GM12878 (cell line): ENCODE measurements at regions not wholly inside any gene's neighbourhood (a gene's known extent, or its start where the extent isn't known, plus 50 kb on each side); places are given as distances from the start of the nearest gene placed in this dataset.

Experiments
- ATAC-seq: fragments of 200-7000 bp; cut with Tn5 transposase; 3 replicates; pipeline ENCODE4 v1.9.1; 2020; ENCODE audit warnings: mild to moderate bottlenecking, moderate library complexity
- BruUV-seq: library from RNA; stranded (reverse); fragments of 400-500 nt; replicated peaks from 2 replicates; lab custom pipeline; 2021; lab: Mats Ljungman, UMichigan
- CTCF ChIA-PET: fragments of 300-600 bp; sonication (Branson Sonifier 250); formaldehyde crosslinking; extraction: SDS; loops from one replicate; lab custom pipeline; 2021; ENCODE audit warnings: inconsistent platforms; lab: Yijun Ruan, JAX
- POLR2A ChIA-PET: fragments of 350-600 bp; formaldehyde crosslinking; extraction: SDS; loops from one replicate; lab custom pipeline; 2021; ENCODE audit warnings: inconsistent platforms; lab: Charles Lee
- RAD21 ChIA-PET: fragments of 300-600 bp; sonication (Branson Sonifier 250); formaldehyde crosslinking; loops from one replicate; lab custom pipeline; 2023; ENCODE audit warnings: antibody characterized with exemption; ENCODE audit not compliant: unreplicated experiment; lab: Charles Lee
- SMC1A ChIA-PET: fragments of 300-600 bp; sonication (Branson Sonifier 250); formaldehyde crosslinking; loops from one replicate; lab custom pipeline; 2023; ENCODE audit not compliant: unreplicated experiment, uncharacterized antibody; lab: Charles Lee
- DNase-seq: peaks from one replicate; pipeline ENCODE4 v3.0.0-alpha.2; 2011; ENCODE audit warnings: low read depth, low spot score
- FAIRE-seq: peaks from 3 replicates; lab custom pipeline; 2011; peaks lifted over from hg19 to GRCh38; lab: Jason Lieb, UNC
- H2AFZ ChIP-seq: 2 replicates; pipeline ENCODE4 v1.6.0; 2011; ENCODE audit warnings: low read depth, low read length, control low read depth; ENCODE audit not compliant: control insufficient read depth
- H3K27ac ChIP-seq: 2 replicates; pipeline ENCODE4 v1.5.1; 2011; ENCODE audit warnings: control low read depth; ENCODE audit not compliant: control insufficient read depth, insufficient read depth
- H3K27me3 ChIP-seq, 2 experiments: replicated peaks in 1 of 2; 2 replicates each; pipeline versions ENCODE4 v1.6.0 to v1.6.1; 2011; ENCODE audit warnings: low read length in 1 of 2; ENCODE audit not compliant: control insufficient read depth in 2 of 2, insufficient read depth in 2 of 2
- H3K36me3 ChIP-seq, 2 experiments: 2 replicates each; pipeline ENCODE4 v1.5.1; 2011; ENCODE audit warnings: low read length in 1 of 2; ENCODE audit not compliant: control insufficient read depth in 2 of 2, insufficient read depth in 2 of 2
- H3K4me1 ChIP-seq: 2 replicates; pipeline ENCODE4 v1.6.1; 2011; ENCODE audit warnings: mild to moderate bottlenecking, low read length, moderate library complexity, mixed read lengths; ENCODE audit not compliant: control insufficient read depth, insufficient read depth
- H3K4me2 ChIP-seq: 2 replicates; pipeline ENCODE4 v1.6.0; 2011; ENCODE audit warnings: control low read depth; ENCODE audit not compliant: control insufficient read depth, insufficient read depth
- H3K4me3 ChIP-seq: fragments of 200-600 bp; sonication (generic); 2 replicates; pipeline ENCODE4 v1.5.1; 2016
- H3K79me2 ChIP-seq: 2 replicates; pipeline ENCODE4 v1.6.0; 2011; ENCODE audit warnings: low read length; ENCODE audit not compliant: control insufficient read depth, insufficient read depth
- H3K9ac ChIP-seq: 2 replicates; pipeline ENCODE4 v1.8.0; 2011; ENCODE audit warnings: low read length, control low read depth, mixed read lengths; ENCODE audit not compliant: control insufficient read depth, insufficient read depth
- H3K9me3 ChIP-seq: replicated peaks from 3 replicates; pipeline ENCODE4 v1.5.1; 2011; ENCODE audit warnings: mild to moderate bottlenecking, low read length; ENCODE audit not compliant: control insufficient read depth, insufficient read depth
- H4K20me1 ChIP-seq: 2 replicates; pipeline ENCODE4 v1.6.0; 2011; ENCODE audit not compliant: control insufficient read depth, insufficient read depth
- CHD2 ChIP-seq: IDR thresholded peaks from 2 replicates; pipeline ENCODE4 v1.6.1; 2011; ENCODE audit warnings: low read depth, low read length, improper control_type of control experiment, borderline replicate concordance
- CHD4 ChIP-seq: fragments of 200-600 bp; sonication (generic); IDR thresholded peaks from 2 replicates; pipeline ENCODE4 v1.6.1; 2016; ENCODE audit warnings: mild to moderate bottlenecking
- E4F1 ChIP-seq: fragments of 450-650 bp; IDR thresholded peaks from 2 replicates; pipeline ENCODE4 v1.6.1; 2018; ENCODE audit warnings: borderline replicate concordance, mild to moderate bottlenecking; ENCODE audit not compliant: partially characterized antibody
- FOXK2 ChIP-seq: fragments of 450-650 bp; IDR thresholded peaks from 2 replicates; pipeline ENCODE4 v1.6.1; 2017; ENCODE audit warnings: mild to moderate bottlenecking, moderate library complexity
- GABPA ChIP-seq: IDR thresholded peaks from 2 replicates; pipeline ENCODE4 v1.6.1; 2014; ENCODE audit warnings: antibody characterized with exemption, low read depth, mild to moderate bottlenecking, inconsistent platforms
- JUNB ChIP-seq: IDR thresholded peaks from 2 replicates; pipeline ENCODE4 v1.6.1; 2016; ENCODE audit warnings: antibody characterized with exemption, mild to moderate bottlenecking
- MTA3 ChIP-seq: IDR thresholded peaks from 2 replicates; pipeline ENCODE4 v1.6.1; 2012; ENCODE audit warnings: low read length, inconsistent platforms, borderline replicate concordance
- RBBP5 ChIP-seq: fragments of 200-600 bp; sonication (generic); conservative IDR thresholded peaks from 2 replicates; pipeline ENCODE4 v1.6.1; 2016
- SP1 ChIP-seq: IDR thresholded peaks from one replicate; pipeline ENCODE4 v1.6.1; 2011; ENCODE audit warnings: low read depth, low read length
- SREBF1 ChIP-seq: IDR thresholded peaks from 2 replicates; pipeline ENCODE4 v1.6.1; 2012; ENCODE audit warnings: mild to moderate bottlenecking, low read length
- ZNF687 ChIP-seq: fragments of 450-650 bp; IDR thresholded peaks from 2 replicates; pipeline ENCODE4 v1.6.1; 2017; ENCODE audit warnings: mild to moderate bottlenecking, moderate library complexity
- WGBS: methylation state at CpG from one replicate; pipeline ENCODE4 v1.1.6; 2016; ENCODE audit warnings: low lambda C conversion rate; ENCODE audit not compliant: insufficient replicate concordance, insufficient coverage; ENCODE audit errors: missing lambda C conversion rate; 5-methylcytosine and 5-hydroxymethylcytosine counted together
- in situ Hi-C: fragments of 300-500 bp; cut with MboI; formaldehyde crosslinking; loops from 9 replicates; pipeline ENCODE4 v1.14.3; 2018; ENCODE audit warnings: mixed read lengths
- intact Hi-C: fragments of 100-400 bp; cut with micrococcal nuclease; formaldehyde crosslinking; loops from one replicate; pipeline ENCODE4 v1.14.2; 2022; ENCODE audit not compliant: unreplicated experiment

- 73% methylated on average over 34 of the region's 34 CpGs for WGBS
- H3K9me3 ChIP-seq, result no peaks in the 10 kb centered on the region
- ATAC-seq, result no peak
- H4K20me1 ChIP-seq, result no peaks in the 10 kb centered on the region
- intact Hi-C loops (loop anchor here (2.0 kb wide), 1 partner anchor 15 kb away; no protein-coding TSS in a partner anchor), in situ Hi-C loops (no loop called here)
- TF ChIP-seq SP1 (no peak), RBBP5 (no peak), ZNF687 (no peak), FOXK2 (no peak), E4F1 (no peak), MTA3 (no peak), CHD2 (no peak), GABPA (no peak), JUNB (no peak), CHD4 (no peak), SREBF1 (no peak)
- BruUV-seq, result no TSS peak
- H3K4me2 ChIP-seq, result no peak overlapping the region
- DNase-seq, result no peak
- peaks cover 21% of the 10 kb centered on the region for H3K4me1 ChIP-seq
- POLR2A ChIA-PET, result no interaction called here
- FAIRE-seq, result no peak
- H3K4me3 ChIP-seq, result no peak overlapping the region
- no peak overlapping the region for H3K9ac ChIP-seq
- no peak overlapping the region for H2AFZ ChIP-seq
- RAD21 ChIA-PET, result interaction anchor here (1.3 to 1.5 kb wide), 3 partner anchors 12 to 230 kb away, joined by 3 to 6 read pairs (median 3); no protein-coding TSS in a partner anchor
- peaks cover 0 to 2% of the 10 kb centered on the region in 2 experiments; a peak in 1 of 4 replicates for H3K27me3 ChIP-seq
- H3K27ac ChIP-seq, result no peak overlapping the region
- H3K79me2 ChIP-seq, result no peaks in the 10 kb centered on the region
- CTCF ChIA-PET, result interaction anchor here (0.8 to 2.5 kb wide), 8 partner anchors 13 to 109 kb away, joined by 3 to 10 read pairs (median 4); partner anchors contain the start of gene HGFAC
- H3K36me3 ChIP-seq, result no peaks in the 10 kb centered on the region
- SMC1A ChIA-PET, result interaction anchor here (0.6 to 2.9 kb wide), 6 partner anchors 16 to 47 kb away, joined by 3 to 14 read pairs (median 6); no protein-coding TSS in a partner anchor
Measured at GRCh38 chr4:3371033-3372001, 70.5 kb upstream of the HGFAC start.
